OCI-LY1 (cell line): ENCODE measurements at regions not wholly inside any gene's neighbourhood (a gene's known extent, or its start where the extent isn't known, plus 50 kb on each side); places are given as distances from the start of the nearest gene placed in this dataset.

Experiments
- EZH2 ChIP-seq: fragments of 200-600 bp; sonication (generic), shearing (Covaris generic); IDR thresholded peaks from 2 replicates; pipeline ENCODE4 v1.8.0; 2017; ENCODE audit warnings: borderline replicate concordance, mixed run types, mild to moderate bottlenecking, antibody characterized with exemption, low read length, moderate library complexity, mixed read lengths
- TF ChIP-seq, protein P1 (sequence below): fragments of 200-600 bp; sonication (generic), shearing (Covaris generic); IDR thresholded peaks from 2 replicates; pipeline ENCODE4 v1.5.1; 2017; ENCODE audit warnings: mild to moderate bottlenecking, antibody characterized with exemption, low read length, moderate library complexity, mixed read lengths

DNA sequence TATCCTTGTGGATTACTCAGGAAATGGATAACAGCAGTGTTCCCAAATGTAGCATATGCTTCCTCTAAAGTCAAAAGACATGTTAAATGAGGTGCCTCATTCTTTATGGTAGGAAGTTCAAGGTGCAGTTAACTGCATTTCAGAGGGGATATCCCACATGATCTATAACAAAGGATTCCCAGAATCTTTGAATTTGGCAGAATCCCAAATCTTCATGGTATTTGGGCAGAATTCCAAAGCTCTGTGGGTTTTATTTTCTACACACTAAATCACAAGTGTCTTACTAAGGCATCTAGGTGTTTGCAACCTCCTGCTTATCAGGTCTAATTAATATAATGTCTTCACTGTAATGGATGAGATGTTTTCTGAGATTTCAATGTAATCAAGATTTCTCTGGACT is 364.3 kb upstream of the MAN1A1 start:
- TF ChIP-seq, protein P1, sequence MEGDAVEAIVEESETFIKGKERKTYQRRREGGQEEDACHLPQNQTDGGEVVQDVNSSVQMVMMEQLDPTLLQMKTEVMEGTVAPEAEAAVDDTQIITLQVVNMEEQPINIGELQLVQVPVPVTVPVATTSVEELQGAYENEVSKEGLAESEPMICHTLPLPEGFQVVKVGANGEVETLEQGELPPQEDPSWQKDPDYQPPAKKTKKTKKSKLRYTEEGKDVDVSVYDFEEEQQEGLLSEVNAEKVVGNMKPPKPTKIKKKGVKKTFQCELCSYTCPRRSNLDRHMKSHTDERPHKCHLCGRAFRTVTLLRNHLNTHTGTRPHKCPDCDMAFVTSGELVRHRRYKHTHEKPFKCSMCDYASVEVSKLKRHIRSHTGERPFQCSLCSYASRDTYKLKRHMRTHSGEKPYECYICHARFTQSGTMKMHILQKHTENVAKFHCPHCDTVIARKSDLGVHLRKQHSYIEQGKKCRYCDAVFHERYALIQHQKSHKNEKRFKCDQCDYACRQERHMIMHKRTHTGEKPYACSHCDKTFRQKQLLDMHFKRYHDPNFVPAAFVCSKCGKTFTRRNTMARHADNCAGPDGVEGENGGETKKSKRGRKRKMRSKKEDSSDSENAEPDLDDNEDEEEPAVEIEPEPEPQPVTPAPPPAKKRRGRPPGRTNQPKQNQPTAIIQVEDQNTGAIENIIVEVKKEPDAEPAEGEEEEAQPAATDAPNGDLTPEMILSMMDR, result no peak
- no peak for TF ChIP-seq EZH2
